ENCODE measurements at regions not wholly inside any gene's neighbourhood (a gene's known extent, or its start where the extent isn't known, plus 50 kb on each side); places are given as distances from the start of the nearest gene placed in this dataset.
"Not testable (repeated sequence)": the region's sequence is repeated elsewhere in the genome, so short reads cannot be mapped to it uniquely, and the experiment has no call there.

GRCh38 chr14:104250175-104250574 lies 111.8 kb downstream of the KIF26A start:
- DNase-seq: no peak

- DNase-seq: no peak
Observed at GRCh38 chr14:104252256-104253215, 114.1 kb downstream of the KIF26A start.

GRCh38 chr14:104253223-104253822 lies 114.9 kb downstream of the KIF26A start:
- DNase-seq: no peak

GRCh38 chr14:104253901-104254353 lies 115.5 kb downstream of the KIF26A start:
- no peak for DNase-seq

GRCh38 chr14:104254735-104255400 lies 116.5 kb downstream of the KIF26A start:
- no peak for DNase-seq

GRCh38 chr14:104256025-104256424 lies 117.6 kb downstream of the KIF26A start:
- DNase-seq: no peak

GRCh38 chr14:104262515-104263514 lies 124.4 kb downstream of the KIF26A start:
- DNase-seq: no peak

- no peak for DNase-seq
Observed at GRCh38 chr14:104263675-104264358, 125.4 kb downstream of the KIF26A start.

GRCh38 chr14:104264495-104265265 lies 126.3 kb downstream of the KIF26A start:
- DNase-seq: no peak

GRCh38 chr14:104265918-104266630 lies 127.7 kb downstream of the KIF26A start:
- no peak for DNase-seq

- DNase-seq: no peak
Observed at GRCh38 chr14:104266631-104267575, 128.5 kb downstream of the KIF26A start.

- no peak for DNase-seq
Observed at GRCh38 chr14:104267895-104268294, 129.5 kb downstream of the KIF26A start.

GRCh38 chr14:104268295-104268694 lies 129.9 kb downstream of the KIF26A start:
- no peak for DNase-seq

GRCh38 chr14:104268725-104269436 lies 130.5 kb downstream of the KIF26A start:
- DNase-seq: no peak

GRCh38 chr14:104269511-104270241 lies 131.3 kb downstream of the KIF26A start:
- not testable (repeated sequence) for DNase-seq

- no peak for DNase-seq
Observed at GRCh38 chr14:104271391-104271790, 133.0 kb downstream of the KIF26A start.

- DNase-seq: no peak
Observed at GRCh38 chr14:104274806-104275205, 136.4 kb downstream of the KIF26A start.
